Skeletal muscle tissue (tissue), 3 donors: ENCODE measurements at regions not wholly inside any gene's neighbourhood (a gene's known extent, or its start where the extent isn't known, plus 50 kb on each side); places are given as distances from the start of the nearest gene placed in this dataset.

Source experiments
- H3K27ac ChIP-seq: one replicate; pipeline ENCODE4 v1.7.0; 2013; ENCODE audit warnings: mild to moderate bottlenecking, low read depth, low read length, inconsistent platforms
- H3K27me3 ChIP-seq, 3 donors: one replicate each; pipeline ENCODE4 v1.7.0; 2013; ENCODE audit warnings: low read length in 3 of 3; ENCODE audit not compliant: control insufficient read depth in 3 of 3, insufficient read depth in 3 of 3
- H3K36me3 ChIP-seq, 3 donors: one replicate each; pipeline ENCODE4 v1.7.0; 2013; ENCODE audit warnings: low read length in 3 of 3; ENCODE audit not compliant: control insufficient read depth in 3 of 3, insufficient read depth in 3 of 3
- H3K4me1 ChIP-seq, 3 donors: one replicate each; pipeline ENCODE4 v1.7.0; 2013; ENCODE audit warnings: low read length in 3 of 3, mild to moderate bottlenecking in 3 of 3; ENCODE audit not compliant: control insufficient read depth in 3 of 3, insufficient read depth in 3 of 3
- H3K4me3 ChIP-seq, 3 donors: one replicate each; pipeline ENCODE4 v1.7.0; 2013; ENCODE audit warnings: low read length in 3 of 3
- H3K9ac ChIP-seq, 3 donors: one replicate each; pipeline ENCODE4 v1.7.0; 2013; ENCODE audit warnings: low read length in 3 of 3, mild to moderate bottlenecking in 3 of 3, moderate library complexity in 2 of 3, low read depth in 1 of 3
- H3K9me3 ChIP-seq, 3 donors: one replicate each; pipeline ENCODE4 v1.7.0; 2013; ENCODE audit warnings: low read length in 3 of 3; ENCODE audit not compliant: control insufficient read depth in 3 of 3
- donor health status: Osteomylitis.

DNA sequence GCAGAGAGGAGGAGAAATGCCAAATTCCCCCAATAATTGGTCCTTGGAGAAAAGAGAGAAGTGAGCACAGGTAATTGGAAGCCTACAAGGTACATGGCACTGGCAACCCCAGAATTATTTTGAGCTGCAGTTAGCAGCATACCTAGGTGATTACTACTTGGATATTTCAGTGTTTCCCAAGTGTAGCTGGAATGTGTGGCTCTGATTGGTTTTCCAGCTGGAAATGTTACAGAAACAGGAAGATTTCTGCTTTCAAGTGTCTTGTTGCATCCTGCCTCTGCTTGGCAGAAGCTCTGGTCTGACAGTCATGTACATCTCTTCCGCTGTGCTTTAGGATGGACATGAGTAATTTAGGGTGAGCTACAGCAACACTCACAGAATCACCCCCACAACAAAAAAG, 262.1 kb downstream of the ENC1 start:
- no peak overlapping the region for H3K9ac ChIP-seq
- H3K27me3 ChIP-seq = no peaks in the 10 kb centered on the region
- H3K4me3 ChIP-seq = no peak overlapping the region
- no peak overlapping the region for H3K27ac ChIP-seq
- peaks cover 24 to 29% (median 26%) of the 10 kb centered on the region in 3 donors for H3K4me1 ChIP-seq
- no peaks in the 10 kb centered on the region for H3K36me3 ChIP-seq
- no peaks in the 10 kb centered on the region for H3K9me3 ChIP-seq

DNA sequence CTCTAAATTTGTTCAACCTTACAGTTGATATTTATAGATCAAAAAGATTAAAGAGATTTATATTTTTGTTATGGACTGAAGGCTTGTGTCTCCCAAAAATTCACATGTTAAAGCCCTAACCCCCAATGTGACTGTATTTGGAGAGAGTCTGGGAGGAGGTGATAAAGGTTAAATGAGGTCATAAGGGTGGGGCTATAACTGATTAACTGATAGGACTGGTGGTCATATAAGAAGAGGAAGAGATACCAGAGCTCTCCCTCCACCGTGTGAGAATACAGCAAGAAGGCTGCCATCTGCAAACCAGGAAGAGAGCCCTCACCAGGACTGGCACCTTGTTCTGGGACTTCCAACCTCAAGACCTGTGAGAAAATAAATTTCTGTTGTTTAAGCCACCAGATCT, 264.3 kb downstream of the ENC1 start:
- H3K27me3 ChIP-seq = no peaks in the 10 kb centered on the region

DNA sequence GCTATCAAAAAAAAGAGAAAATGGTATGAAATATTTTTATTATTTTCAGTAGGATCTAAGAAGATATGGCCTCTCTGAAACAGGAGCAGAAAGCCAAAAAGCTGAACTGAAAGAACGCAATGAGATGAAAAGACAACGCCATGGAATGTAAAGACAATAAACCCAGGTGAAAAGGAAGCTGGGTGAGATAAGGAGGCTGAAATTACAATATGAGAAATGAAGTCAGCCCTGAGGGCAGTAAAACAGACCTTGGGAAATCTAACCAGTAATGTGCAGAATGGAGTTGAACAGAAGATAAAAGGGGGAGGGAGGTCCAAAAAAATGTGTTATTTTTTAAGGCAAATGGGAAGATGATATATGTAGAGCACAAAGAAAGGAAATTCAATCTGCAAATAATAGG, 265.3 kb downstream of the ENC1 start:
- Histone ChIP-seq H3K27me3 (no peaks in the 10 kb centered on the region), H3K9me3 (no peaks in the 10 kb centered on the region), H3K9ac (no peak overlapping the region), H3K36me3 (no peaks in the 10 kb centered on the region), H3K4me3 (no peak overlapping the region), H3K27ac (no peak overlapping the region), H3K4me1 (peaks cover 10 to 16% (median 10%) of the 10 kb centered on the region in 3 donors)

More for the DNA sequence above, 264.3 kb downstream of the ENC1 start:
- H3K9ac ChIP-seq = no peak overlapping the region
- H3K27ac ChIP-seq = no peak overlapping the region
- no peaks in the 10 kb centered on the region for H3K36me3 ChIP-seq
- peaks cover 10 to 16% (median 14%) of the 10 kb centered on the region in 3 donors for H3K4me1 ChIP-seq
- no peak overlapping the region for H3K4me3 ChIP-seq
- H3K9me3 ChIP-seq = no peaks in the 10 kb centered on the region

DNA sequence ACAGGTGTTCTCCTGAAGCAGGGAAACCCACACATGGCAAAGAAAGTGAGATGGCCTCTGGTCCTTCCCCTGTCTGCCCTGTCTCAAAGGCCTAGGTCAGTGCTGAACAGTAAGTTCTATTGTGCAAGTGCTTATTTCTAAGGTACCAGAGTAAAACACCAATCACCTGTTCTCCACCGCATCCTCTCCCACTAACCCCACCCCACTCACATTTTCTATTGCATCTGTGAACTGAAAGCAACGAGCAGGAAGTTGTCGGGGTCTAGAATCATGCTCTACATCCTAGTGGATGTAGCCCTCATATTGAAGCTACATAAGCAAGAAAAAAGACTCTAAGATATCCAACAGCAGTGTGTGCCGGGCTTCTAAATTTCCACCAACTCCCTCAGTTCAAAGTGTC, 265.9 kb downstream of the ENC1 start:
- H3K9me3 ChIP-seq = no peaks in the 10 kb centered on the region
- no peak overlapping the region for H3K4me3 ChIP-seq
- no peak overlapping the region for H3K27ac ChIP-seq
- no peaks in the 10 kb centered on the region for H3K36me3 ChIP-seq
- no peaks in the 10 kb centered on the region for H3K27me3 ChIP-seq
- peaks cover 9 to 19% (median 12%) of the 10 kb centered on the region in 3 donors for H3K4me1 ChIP-seq
- H3K9ac ChIP-seq = no peak overlapping the region

DNA sequence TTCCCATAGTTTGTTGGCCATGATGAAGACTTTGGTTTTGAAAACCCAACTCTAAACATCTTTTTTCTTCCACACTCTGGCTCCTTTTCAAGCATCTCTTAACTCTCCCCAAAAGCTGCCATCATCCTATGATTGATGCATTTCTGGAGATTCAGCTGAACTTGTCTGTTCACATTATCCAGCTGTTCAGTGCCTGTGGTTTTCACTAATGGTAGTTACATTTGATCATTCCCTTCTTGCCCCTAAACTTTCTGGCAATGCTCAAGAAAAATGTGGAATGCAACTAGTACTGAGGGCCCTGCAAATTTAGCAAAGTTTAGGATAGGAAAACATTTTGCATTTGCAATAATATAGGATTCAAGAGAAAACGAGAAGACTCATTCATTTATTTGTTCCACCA, 267.5 kb downstream of the ENC1 start:
- Histone ChIP-seq H3K4me1 (peaks cover 0 to 7% (median 4%) of the 10 kb centered on the region in 3 donors), H3K36me3 (no peaks in the 10 kb centered on the region), H3K4me3 (no peak overlapping the region), H3K27ac (no peak overlapping the region), H3K9me3 (no peaks in the 10 kb centered on the region), H3K27me3 (no peaks in the 10 kb centered on the region), H3K9ac (no peak overlapping the region)

DNA sequence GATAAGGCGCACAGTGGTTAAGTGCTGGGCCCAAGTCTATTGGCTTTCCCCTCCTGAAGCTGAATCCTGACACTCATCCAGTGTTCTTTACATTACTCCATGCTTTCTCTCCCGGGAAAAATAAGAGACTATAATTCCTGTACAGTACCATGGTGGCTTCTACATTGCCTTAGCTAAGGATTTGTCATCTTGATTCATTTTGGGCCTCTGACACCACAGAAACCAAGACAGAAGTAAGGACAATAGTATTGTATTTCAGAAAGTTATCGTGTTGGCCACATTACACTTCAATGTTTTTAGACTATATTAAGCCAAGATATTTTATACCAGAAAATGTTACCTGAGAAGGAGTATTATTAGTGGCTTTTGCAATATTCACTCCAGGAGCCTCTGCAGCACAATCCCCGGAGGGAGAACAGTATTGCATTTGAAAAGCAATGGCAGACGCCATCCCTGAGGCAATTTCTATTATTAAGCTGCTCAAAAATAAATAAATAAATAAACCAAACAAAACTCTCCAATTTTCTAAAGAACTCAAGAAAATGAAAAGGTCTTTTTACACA, 267.9 kb downstream of the ENC1 start:
- H3K4me3 ChIP-seq = no peak overlapping the region

DNA sequence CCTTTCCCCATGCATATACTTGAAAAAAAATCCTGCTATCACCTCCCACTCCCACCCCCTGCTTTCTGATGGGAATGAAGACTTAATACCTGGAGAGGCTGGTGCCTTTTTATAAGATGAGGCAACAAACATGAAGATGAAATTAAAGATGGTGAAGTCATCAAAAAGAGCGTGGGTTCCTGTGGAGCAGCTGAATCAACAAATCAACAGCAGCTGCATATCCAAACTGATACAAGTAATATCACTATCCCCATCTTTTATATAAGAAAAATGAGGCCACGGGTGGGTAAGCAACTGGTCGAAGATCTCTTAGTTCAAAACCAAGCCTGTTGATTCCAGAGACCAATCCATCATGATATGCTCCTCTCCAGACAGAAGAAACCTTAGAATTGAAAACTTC, 268.5 kb downstream of the ENC1 start:
- H3K9me3 ChIP-seq = no peaks in the 10 kb centered on the region
- H3K9ac ChIP-seq = no peak overlapping the region
- H3K27ac ChIP-seq = no peak overlapping the region
- H3K27me3 ChIP-seq = no peaks in the 10 kb centered on the region
- no peaks in the 10 kb centered on the region for H3K36me3 ChIP-seq
- no peak overlapping the region for H3K4me3 ChIP-seq
- H3K4me1 ChIP-seq = peaks cover 0 to 5% (median 2%) of the 10 kb centered on the region in 3 donors

More for the DNA sequence above, 267.9 kb downstream of the ENC1 start:
- no peak overlapping the region for H3K27ac ChIP-seq
- H3K4me1 ChIP-seq = peaks cover 0 to 5% (median 2%) of the 10 kb centered on the region in 3 donors
- no peaks in the 10 kb centered on the region for H3K36me3 ChIP-seq
- H3K9me3 ChIP-seq = no peaks in the 10 kb centered on the region
- no peaks in the 10 kb centered on the region for H3K27me3 ChIP-seq
- no peak overlapping the region for H3K9ac ChIP-seq

DNA sequence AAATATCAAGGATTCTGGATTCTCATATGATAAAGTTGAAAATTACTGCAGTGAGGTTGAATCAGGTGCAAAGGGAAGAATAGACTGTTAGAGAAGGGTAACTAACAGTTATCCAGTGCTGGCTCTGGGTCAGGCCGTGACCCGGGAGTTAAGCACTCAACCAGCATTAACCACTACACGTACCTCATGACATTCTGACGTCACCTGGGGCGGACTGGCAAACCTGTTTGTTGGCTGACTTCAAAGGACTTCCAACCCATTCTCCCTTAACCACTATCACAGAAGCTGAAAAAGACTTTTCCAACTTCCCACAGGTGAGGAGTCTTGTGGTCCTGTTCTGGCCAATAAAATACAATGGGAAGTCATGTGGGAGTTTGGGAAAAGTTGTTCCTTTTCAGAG, 268.9 kb downstream of the ENC1 start:
- no peak overlapping the region for H3K4me3 ChIP-seq
- H3K36me3 ChIP-seq = no peaks in the 10 kb centered on the region
- no peaks in the 10 kb centered on the region for H3K27me3 ChIP-seq
- H3K9ac ChIP-seq = no peak overlapping the region
- H3K4me1 ChIP-seq = peaks cover 0 to 5% (median 2%) of the 10 kb centered on the region in 3 donors
- H3K9me3 ChIP-seq = no peaks in the 10 kb centered on the region
- H3K27ac ChIP-seq = no peak overlapping the region

DNA sequence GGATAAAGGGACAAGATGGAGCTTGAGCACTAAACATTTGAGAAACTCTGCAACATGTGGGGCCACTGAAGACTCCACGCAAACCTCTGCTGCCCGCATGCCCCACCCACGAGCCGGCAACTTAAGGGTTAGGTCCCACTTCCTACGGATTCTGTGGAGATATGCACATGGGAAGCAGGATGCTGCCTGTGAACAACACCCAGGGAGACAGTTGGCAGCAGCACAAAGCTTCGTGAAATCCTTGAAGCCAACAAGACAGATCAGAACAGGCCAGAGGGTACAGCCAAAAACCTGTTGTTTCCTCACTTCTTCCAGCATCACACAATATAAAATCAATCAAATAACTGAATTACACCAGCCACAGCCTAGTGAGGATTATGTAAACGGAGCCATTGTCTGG, 270.4 kb downstream of the ENC1 start:
- Histone ChIP-seq H3K9ac (no peak overlapping the region), H3K9me3 (peaks cover 0 to 2% (median 0%) of the 10 kb centered on the region in 3 donors), H3K27me3 (no peaks in the 10 kb centered on the region), H3K4me1 (peaks cover 0 to 5% (median 2%) of the 10 kb centered on the region in 3 donors), H3K27ac (no peak overlapping the region), H3K36me3 (no peaks in the 10 kb centered on the region), H3K4me3 (no peak overlapping the region)

DNA sequence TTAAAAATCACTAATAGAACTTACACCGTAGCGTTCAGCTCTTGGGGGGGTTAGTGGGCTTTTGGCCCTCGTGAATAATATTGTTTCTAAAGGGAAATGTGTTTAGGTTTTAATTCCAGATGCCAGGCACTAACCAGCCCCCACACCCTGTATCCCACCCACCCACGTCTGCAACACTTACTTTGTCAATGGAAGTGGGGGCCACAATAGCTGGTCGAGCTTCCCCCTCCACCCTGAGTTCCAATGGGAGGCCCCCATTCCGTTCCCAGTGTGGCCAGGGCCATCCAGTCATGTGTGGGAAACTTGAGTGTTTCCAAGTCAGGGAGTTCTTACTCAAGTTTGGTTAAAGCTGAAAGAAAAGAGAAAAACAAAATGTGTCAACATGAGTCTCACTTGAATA, 271.4 kb downstream of the ENC1 start:
- Histone ChIP-seq H3K4me3 (no peak overlapping the region), H3K9me3 (peaks cover 0 to 2% (median 0%) of the 10 kb centered on the region in 3 donors), H3K27me3 (no peaks in the 10 kb centered on the region), H3K4me1 (peaks cover 0 to 5% (median 2%) of the 10 kb centered on the region in 3 donors), H3K9ac (no peak overlapping the region), H3K27ac (no peak overlapping the region), H3K36me3 (no peaks in the 10 kb centered on the region)
